HG02798 (cell line): ENCODE measurements at regions not wholly inside any gene's neighbourhood (a gene's known extent, or its start where the extent isn't known, plus 50 kb on each side); places are given as distances from the start of the nearest gene placed in this dataset.

ENCODE experiments used
- ATAC-seq: cut with Tn5 transposase; IDR thresholded peaks from one replicate; pipeline ENCODE4 v1.9.1; 2021; ENCODE audit warnings: mild to moderate bottlenecking; ENCODE audit not compliant: unreplicated experiment, poor library complexity

GRCh38 chr6:74956559-74957428 lies 249.1 kb downstream of the COL12A1 start:
- ATAC-seq = no peak

- ATAC-seq = no peak
These were observed 252.1 kb downstream of the COL12A1 start for GRCh38 chr6:74953708-74954107.

- ATAC-seq = no peak
These were observed 258.9 kb downstream of the COL12A1 start for GRCh38 chr6:74946961-74947360.

- ATAC-seq = no peak
These were observed 263.7 kb downstream of the COL12A1 start for GRCh38 chr6:74942130-74942529.

GRCh38 chr6:74941424-74941823 lies 264.4 kb downstream of the COL12A1 start:
- ATAC-seq = no peak

- ATAC-seq = no peak
These were observed 265.9 kb downstream of the COL12A1 start for GRCh38 chr6:74939721-74940620.

GRCh38 chr6:74939151-74939708 lies 266.6 kb downstream of the COL12A1 start:
- peak; percentile 41 for ATAC-seq

GRCh38 chr6:74937936-74938335 lies 267.9 kb downstream of the COL12A1 start:
- no peak for ATAC-seq

- no peak for ATAC-seq
These were observed 269.0 kb downstream of the COL12A1 start for GRCh38 chr6:74936886-74937285.

- no peak for ATAC-seq
These were observed 273.5 kb downstream of the COL12A1 start for GRCh38 chr6:74932232-74932888.

GRCh38 chr6:74931558-74931957 lies 274.3 kb downstream of the COL12A1 start:
- ATAC-seq = no peak

GRCh38 chr6:74928203-74928602 lies 277.6 kb downstream of the COL12A1 start:
- ATAC-seq = no peak

GRCh38 chr6:74927299-74927698 lies 278.6 kb downstream of the COL12A1 start:
- no peak for ATAC-seq

GRCh38 chr6:74925683-74926082 lies 280.2 kb downstream of the COL12A1 start:
- ATAC-seq = peak; percentile 65

- no peak for ATAC-seq
These were observed 291.0 kb downstream of the COL12A1 start for GRCh38 chr6:74914888-74915287.

- ATAC-seq = no peak
These were observed 293.6 kb downstream of the COL12A1 start for GRCh38 chr6:74912234-74912633.

GRCh38 chr6:74902846-74903245 lies 303.0 kb downstream of the COL12A1 start:
- no peak for ATAC-seq

- ATAC-seq = no peak
These were observed 303.8 kb downstream of the COL12A1 start for GRCh38 chr6:74902089-74902488.

GRCh38 chr6:74901576-74901975 lies 304.3 kb downstream of the COL12A1 start:
- ATAC-seq = no peak

GRCh38 chr6:74899416-74899815 lies 306.4 kb downstream of the COL12A1 start:
- no peak for ATAC-seq
